ENCODE measurements at regions not wholly inside any gene's neighbourhood (a gene's known extent, or its start where the extent isn't known, plus 50 kb on each side); places are given as distances from the start of the nearest gene placed in this dataset.

- H3K4me1 Mint-ChIP-seq = peaks cover 38% of the 10 kb centered on the region
- Histone ChIP-seq H3F3A (replicated peaks; ENCODE audit: low read depth) (no peaks in the 10 kb centered on the region), H3K36me3 (ENCODE audit: insufficient read depth) (no peaks in the 10 kb centered on the region), H3K9me2 (ENCODE audit: insufficient read depth) (peaks cover 6% of the 10 kb centered on the region), H3K79me2 (replicated peaks; ENCODE audit: insufficient read depth) (no peaks in the 10 kb centered on the region), H2AFZ (peak overlapping the region; percentile 74), H4K20me1 (replicated peaks; ENCODE audit: insufficient read depth) (no peaks in the 10 kb centered on the region), H3K4me2 (peak overlapping the region; percentile 74), H3K27me3 (ENCODE audit: insufficient read depth) (no peaks in the 10 kb centered on the region), H3K27ac (ENCODE audit: low read depth) (peak overlapping the region; percentile 53), H3K4me1 (ENCODE audit: insufficient read depth) (peaks cover 25% of the 10 kb centered on the region), H3K4me3 (peak overlapping the region; percentile 37; the same call in 1 of the 2 replicates)
- ATAC-seq (peak; percentile 64), DNase-seq (ENCODE audit: low spot score) (peak; percentile 65)
- H3K27ac Mint-ChIP-seq = peak overlapping the region; percentile 67
- no peaks in the 10 kb centered on the region for H3K9me3 Mint-ChIP-seq
- TF ChIP-seq POLR2AphosphoS5 (IDR thresholded peaks at IDR 0.05; ENCODE audit: low read depth) (no peak), EZH2 (IDR thresholded peaks at IDR 0.05; ENCODE audit: low read depth, unreplicated experiment) (no peak), NANOG (IDR thresholded peaks at IDR 0.05; ENCODE audit: borderline replicate concordance) (no peak), STAT1 (IDR thresholded peaks at IDR 0.05; ENCODE audit: unreplicated experiment) (no peak), ZNF114 (CRISPR knock-in tag; IDR thresholded peaks at IDR 0.05) (no peak), CTCF (conservative IDR thresholded peaks at IDR 0.05; ENCODE audit: low read depth in 2 of 2) (no peak), EZH2phosphoT487 (IDR thresholded peaks at IDR 0.05; ENCODE audit: unreplicated experiment) (no peak), ZNF462 (CRISPR knock-in tag; IDR thresholded peaks at IDR 0.05) (no peak), JUNB (IDR thresholded peaks at IDR 0.05; ENCODE audit: unreplicated experiment) (no peak), CREB1 (CRISPR knock-in tag; IDR thresholded peaks at IDR 0.05; ENCODE audit: low read depth) (no peak), ZNF331 (CRISPR knock-in tag; IDR thresholded peaks at IDR 0.05; ENCODE audit: low read depth) (no peak), ETS1 (IDR thresholded peaks at IDR 0.05) (no peak)
- TF ChIP-seq, protein P1, sequence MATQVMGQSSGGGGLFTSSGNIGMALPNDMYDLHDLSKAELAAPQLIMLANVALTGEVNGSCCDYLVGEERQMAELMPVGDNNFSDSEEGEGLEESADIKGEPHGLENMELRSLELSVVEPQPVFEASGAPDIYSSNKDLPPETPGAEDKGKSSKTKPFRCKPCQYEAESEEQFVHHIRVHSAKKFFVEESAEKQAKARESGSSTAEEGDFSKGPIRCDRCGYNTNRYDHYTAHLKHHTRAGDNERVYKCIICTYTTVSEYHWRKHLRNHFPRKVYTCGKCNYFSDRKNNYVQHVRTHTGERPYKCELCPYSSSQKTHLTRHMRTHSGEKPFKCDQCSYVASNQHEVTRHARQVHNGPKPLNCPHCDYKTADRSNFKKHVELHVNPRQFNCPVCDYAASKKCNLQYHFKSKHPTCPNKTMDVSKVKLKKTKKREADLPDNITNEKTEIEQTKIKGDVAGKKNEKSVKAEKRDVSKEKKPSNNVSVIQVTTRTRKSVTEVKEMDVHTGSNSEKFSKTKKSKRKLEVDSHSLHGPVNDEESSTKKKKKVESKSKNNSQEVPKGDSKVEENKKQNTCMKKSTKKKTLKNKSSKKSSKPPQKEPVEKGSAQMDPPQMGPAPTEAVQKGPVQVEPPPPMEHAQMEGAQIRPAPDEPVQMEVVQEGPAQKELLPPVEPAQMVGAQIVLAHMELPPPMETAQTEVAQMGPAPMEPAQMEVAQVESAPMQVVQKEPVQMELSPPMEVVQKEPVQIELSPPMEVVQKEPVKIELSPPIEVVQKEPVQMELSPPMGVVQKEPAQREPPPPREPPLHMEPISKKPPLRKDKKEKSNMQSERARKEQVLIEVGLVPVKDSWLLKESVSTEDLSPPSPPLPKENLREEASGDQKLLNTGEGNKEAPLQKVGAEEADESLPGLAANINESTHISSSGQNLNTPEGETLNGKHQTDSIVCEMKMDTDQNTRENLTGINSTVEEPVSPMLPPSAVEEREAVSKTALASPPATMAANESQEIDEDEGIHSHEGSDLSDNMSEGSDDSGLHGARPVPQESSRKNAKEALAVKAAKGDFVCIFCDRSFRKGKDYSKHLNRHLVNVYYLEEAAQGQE (IDR thresholded peaks at IDR 0.05; ENCODE audit: unreplicated experiment) = no peak
- H3K4me3 Mint-ChIP-seq = peak overlapping the region; percentile 45; the same call in 2 of the 3 replicates
- H3K36me3 Mint-ChIP-seq (ENCODE audit: low read depth) = no peaks in the 10 kb centered on the region
- peaks cover 6% of the 10 kb centered on the region for H3K27me3 Mint-ChIP-seq (ENCODE audit: insufficient read depth, low read depth, poor library complexity)
Observed at GRCh38 chr19:30896554-30896953, 452.7 kb downstream of the TSHZ3 start.
